ENCODE measurements at regions not wholly inside any gene's neighbourhood (a gene's known extent, or its start where the extent isn't known, plus 50 kb on each side); places are given as distances from the start of the nearest gene placed in this dataset.
"Not testable (repeated sequence)": the region's sequence is repeated elsewhere in the genome, so short reads cannot be mapped to it uniquely, and the experiment has no call there.

GRCh38 chr5:66234241-66234640 is 90.1 kb downstream of the SREK1 start:
- no peak for DNase-seq

DNA sequence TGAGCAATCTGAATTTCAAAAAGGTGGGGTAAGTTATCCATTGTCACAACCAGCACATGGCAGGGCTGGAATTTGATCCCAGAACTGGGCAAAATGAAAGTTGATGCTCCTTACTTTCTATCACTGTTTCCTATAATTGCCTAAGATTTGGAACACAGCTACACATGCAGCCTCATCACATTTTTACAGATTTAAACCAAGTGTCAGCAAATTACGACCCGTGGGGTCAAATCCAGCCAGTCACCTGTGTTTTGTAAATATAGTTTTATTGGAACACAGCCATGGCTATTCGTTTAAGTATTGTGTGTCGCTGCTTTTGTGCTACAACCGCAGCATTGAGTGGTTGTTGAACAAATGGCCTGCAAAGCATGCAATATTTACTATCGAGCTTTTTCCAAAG is 94.3 kb downstream of the SREK1 start:
- no peak for DNase-seq

DNA sequence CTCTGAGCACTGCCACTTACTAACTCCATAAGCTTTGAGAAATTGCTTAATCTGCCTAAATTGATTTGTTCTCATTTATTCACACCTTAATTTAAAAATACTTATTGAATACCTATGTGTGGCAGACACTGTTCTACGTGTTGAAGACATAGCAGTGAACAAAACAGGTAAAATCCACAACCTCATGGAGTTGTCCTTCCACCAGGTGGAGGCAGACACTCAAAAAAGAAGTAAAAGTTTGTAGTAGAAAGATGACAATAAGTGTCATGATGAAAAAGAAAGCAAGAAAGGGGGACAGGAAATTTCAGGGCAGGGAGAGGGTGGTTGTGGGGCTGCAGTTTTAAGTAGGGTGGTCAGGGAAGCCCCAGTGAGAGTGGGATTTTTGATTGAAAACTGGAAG is 94.9 kb downstream of the SREK1 start:
- no peak for DNase-seq

- DNase-seq: no peak
Observed at GRCh38 chr5:66241136-66241825, 97.2 kb downstream of the SREK1 start.

DNA sequence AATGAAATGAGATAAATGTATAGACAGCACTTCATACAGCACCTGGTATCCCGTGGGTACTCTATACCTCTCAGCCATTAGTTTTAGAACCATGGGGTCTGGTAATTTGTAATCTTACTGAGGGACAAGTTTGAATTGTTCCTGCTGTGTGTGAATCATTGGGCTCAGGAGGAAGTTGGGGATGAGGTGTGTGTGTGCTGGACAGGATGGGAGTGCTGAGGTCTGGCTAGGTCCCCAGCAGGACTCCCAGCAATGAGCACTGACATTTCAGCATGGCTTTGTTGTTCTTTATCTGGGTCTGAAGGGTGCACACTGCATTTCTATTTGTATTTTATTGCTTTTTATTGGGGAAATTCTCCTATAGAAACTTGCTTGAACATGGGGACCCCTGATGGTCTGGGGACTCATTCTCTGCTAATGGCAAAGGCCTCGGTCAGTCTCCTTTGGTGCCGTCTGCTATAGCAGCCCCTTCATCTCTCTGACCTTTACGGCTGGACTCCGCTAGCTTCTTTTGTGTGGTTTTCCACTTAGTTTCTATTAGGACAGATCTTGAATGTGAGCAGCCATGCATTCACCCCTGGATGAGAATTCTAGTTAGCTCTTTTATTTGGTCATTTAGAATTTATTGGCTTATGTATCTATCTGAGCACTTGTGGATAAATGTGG is 98.1 kb downstream of the SREK1 start:
- no peak for DNase-seq

DNA sequence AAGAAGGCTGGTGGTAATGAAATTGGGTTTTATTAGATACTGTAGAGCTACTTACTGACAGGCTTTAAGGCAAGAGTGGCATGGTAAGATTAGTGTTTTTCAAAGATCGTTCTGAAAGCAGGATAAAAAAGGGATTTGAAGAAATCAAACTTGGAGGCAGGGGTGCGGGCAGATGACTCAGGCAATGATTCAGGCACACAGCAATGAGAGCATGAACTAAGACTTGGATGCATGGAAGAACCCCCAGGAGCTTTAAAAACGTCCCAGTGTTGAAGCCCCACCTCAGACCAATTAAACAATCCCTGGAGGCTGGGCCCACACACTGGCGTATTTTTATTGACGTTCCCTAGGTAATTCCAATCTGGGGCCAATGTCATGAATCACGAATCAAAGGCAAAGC is 102.5 kb downstream of the SREK1 start:
- no peak for DNase-seq

- no peak for DNase-seq
Observed at GRCh38 chr5:66247176-66247960, 103.3 kb downstream of the SREK1 start.

- DNase-seq: no peak
Observed at GRCh38 chr5:66248874-66249273, 104.8 kb downstream of the SREK1 start.

DNA sequence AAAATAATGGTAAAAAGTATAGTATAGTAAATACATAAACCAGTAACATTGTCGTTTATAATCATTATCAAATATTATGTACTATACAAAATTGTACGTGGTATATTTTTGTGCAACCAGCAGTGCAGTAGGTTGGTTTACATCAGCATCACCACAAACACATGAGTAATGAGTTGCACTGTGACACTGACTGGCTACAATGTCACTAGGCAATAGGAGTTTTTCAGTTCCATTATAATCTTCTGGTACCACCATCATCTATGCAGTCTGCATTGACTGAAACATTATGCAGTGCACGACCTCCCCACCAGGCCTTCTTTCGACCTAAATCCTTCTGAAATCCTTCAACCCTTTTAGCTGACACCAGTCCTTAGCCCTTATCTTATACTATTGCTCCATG is 105.8 kb downstream of the SREK1 start:
- DNase-seq: no peak

GRCh38 chr5:66252849-66253248 is 108.7 kb downstream of the SREK1 start:
- DNase-seq: no peak

- DNase-seq: no peak
Observed at GRCh38 chr5:66255714-66256113, 111.6 kb downstream of the SREK1 start.

DNA sequence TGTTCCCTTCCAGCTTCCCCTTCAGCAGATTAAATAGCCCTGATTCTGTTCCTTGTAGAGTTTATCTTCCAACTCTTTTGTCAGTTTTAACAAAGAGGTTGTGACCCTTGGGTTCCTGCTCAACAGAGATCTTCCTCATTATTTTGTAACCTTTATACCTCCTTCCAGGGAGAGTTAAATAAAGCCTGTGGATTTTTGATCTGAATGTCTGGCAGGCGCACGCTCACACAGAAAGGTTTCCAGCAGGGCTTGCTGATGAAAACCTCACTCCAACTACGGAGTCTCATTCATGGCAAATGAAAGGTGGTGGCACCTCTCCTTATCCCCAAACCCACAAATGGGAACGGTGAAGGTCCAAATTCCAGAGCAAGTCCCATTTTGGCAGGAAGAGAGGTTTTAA is 129.0 kb downstream of the SREK1 start:
- no peak for DNase-seq

- DNase-seq: no peak
Observed at GRCh38 chr5:66276986-66277385, 132.9 kb downstream of the SREK1 start.

GRCh38 chr5:66277981-66278380 is 133.9 kb downstream of the SREK1 start:
- DNase-seq: no peak

- DNase-seq: no peak
Observed at GRCh38 chr5:66281294-66281693, 137.2 kb downstream of the SREK1 start.

- no peak for DNase-seq
Observed at GRCh38 chr5:66284588-66285342, 140.7 kb downstream of the SREK1 start.

GRCh38 chr5:66285343-66285922 is 141.3 kb downstream of the SREK1 start:
- no peak for DNase-seq

- no peak for DNase-seq
Observed at GRCh38 chr5:66291771-66292170, 147.7 kb downstream of the SREK1 start.

DNA sequence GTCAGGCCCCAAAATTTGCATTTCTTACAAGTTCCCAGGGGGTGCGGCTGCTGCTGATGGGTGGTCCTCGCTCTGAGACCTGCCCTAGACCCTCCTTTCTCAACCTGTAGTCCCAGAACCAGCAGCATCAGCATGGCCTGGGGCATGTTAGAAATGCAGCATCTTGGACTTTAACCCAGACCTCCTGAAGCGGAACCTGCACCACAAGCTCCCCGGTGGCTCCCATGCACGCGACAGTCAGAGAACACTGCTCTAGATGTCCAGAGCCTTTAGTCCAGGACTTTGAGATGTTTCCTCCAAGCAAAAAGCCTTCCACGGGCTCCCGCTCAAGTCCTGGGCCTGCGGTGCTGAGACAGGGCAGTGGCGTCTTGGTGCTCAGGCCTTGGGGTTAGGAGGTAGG is 149.8 kb downstream of the SREK1 start:
- DNase-seq: not testable (repeated sequence)

- no peak for DNase-seq
Observed at GRCh38 chr5:66299463-66299862, 155.4 kb downstream of the SREK1 start.

GRCh38 chr5:66302344-66302743 is 158.2 kb downstream of the SREK1 start:
- DNase-seq: no peak

GRCh38 chr5:66306105-66306843 is 162.2 kb downstream of the SREK1 start:
- peak; percentile 49 for DNase-seq
